HG03432 (cell line): ENCODE measurements at regions not wholly inside any gene's neighbourhood (a gene's known extent, or its start where the extent isn't known, plus 50 kb on each side); places are given as distances from the start of the nearest gene placed in this dataset.

Experiments used
- ATAC-seq: cut with Tn5 transposase; IDR thresholded peaks from one replicate; pipeline ENCODE4 v1.9.1; 2021; ENCODE audit warnings: mild to moderate bottlenecking, moderate library complexity; ENCODE audit not compliant: unreplicated experiment

DNA sequence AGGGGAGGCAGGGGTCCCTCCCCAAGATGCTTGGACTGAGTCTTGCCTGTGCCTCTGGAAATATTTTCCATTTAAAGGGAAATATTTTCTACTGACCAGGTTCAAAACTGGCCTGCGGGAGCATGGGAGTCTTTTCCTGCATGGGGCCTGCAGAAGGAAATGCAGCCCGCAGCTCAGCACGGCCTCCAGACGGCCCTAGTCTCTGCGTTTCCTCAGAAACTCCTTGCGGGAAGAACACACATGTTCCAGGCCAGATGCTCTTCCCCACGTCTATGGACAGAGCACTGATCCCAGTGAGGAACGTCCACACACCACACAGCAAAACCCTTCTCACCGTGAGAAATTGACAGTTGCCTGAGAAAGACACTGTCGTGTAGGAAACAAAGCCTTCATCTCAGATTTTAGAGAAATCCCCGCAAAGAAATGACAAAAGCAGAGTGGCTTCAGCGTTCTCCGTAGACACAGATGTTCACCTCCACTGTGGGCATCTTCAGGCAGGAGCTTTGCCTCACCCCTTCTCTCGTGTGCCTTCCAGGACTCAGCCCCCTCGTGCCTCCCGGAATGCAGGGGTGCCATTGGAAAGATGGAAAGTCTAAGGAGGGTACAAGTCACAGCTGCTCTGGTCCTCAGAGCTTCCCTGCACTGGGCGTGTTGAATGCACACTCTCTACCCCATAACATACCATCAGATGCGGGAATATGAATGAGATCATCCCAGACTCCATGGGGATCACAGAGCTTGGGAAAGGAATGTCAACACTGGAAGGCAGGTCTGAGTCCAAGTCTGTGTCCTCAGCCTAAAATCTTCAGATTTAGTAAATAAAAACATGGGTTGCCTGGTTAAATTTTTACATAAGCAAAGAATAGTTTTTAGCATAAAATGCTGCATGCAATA, 438.7 kb upstream of the SALL3 start:
- ATAC-seq: no peak

GRCh38 chr18:78542204-78542603, 437.4 kb upstream of the SALL3 start:
- no peak for ATAC-seq

DNA sequence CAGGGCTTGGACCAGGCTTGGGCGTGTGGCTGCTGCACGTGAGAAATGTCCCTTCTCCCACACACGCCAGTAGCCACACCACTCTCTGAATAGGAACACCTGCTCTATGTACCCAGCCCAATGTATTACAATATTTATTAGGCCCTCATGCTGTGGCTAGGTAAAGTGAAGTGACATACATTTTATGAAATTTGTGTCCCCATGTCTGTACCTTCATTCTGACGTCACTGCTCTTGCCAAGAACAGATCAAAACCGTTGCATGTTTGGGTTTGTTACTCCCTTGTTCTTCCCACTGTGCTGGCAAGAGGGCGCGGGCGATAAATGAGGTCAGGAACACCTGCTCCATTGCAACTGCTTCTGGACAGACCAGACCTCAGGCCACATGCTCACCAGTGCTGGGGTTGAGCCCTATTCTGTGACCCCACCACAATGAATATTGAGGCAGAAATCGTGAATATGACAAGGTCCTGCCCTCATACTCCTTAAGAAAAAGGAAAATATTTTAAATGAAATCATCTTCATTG, 436.4 kb upstream of the SALL3 start:
- no peak for ATAC-seq

- no peak for ATAC-seq
Observed at GRCh38 chr18:78546281-78546680, 433.3 kb upstream of the SALL3 start.

- no peak for ATAC-seq
Observed at GRCh38 chr18:78547817-78548216, 431.8 kb upstream of the SALL3 start.

- ATAC-seq: no peak
Observed at GRCh38 chr18:78548261-78549058, 431.2 kb upstream of the SALL3 start.

DNA sequence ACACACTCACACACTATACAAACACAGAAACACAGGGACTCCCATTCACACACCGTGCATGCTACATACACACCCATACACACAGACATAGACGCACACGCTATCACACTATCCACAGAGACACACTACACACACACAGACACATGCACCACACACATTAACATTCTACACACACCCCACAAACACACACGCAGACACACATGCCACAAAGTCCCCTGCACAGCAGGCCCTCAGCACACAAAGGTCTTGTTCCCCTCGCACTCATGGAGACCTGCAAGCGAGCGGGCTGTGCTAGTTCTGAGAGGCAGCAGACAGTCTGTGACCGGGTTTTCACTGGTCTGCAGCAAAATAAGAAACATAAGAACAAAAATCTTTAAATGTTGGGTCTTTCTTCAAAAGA, 429.6 kb upstream of the SALL3 start:
- no peak for ATAC-seq

DNA sequence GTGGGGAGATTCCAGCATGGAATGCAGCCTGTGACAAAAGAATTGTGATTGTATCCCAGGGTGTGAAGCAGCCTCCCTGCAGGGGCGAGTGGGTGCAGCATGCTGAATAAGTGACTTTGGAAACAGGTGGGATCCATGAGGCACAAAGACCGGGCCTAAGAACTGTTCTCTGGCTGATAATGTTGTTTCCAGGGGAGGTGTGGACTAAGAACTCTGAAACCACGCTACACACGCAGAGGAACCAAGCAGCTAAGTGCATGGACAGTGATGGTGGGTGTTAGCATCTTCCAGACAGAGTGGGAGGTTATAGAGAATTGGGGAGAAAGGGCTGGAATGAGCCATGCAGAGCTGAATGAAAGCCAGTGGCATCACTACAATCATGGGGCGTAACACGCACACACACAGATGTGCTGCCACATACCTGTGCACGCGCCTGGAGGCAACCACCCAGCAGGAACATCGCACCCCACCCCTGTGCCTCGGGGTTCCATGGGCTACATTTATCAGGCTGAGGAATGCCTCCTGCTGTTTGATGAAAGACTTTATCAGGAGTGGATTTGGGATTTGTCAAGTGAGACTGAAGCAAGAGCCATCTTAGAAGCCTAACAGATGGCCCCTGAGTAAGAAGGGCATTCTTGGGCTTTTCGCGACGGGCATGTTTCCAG, 424.5 kb upstream of the SALL3 start:
- no peak for ATAC-seq

DNA sequence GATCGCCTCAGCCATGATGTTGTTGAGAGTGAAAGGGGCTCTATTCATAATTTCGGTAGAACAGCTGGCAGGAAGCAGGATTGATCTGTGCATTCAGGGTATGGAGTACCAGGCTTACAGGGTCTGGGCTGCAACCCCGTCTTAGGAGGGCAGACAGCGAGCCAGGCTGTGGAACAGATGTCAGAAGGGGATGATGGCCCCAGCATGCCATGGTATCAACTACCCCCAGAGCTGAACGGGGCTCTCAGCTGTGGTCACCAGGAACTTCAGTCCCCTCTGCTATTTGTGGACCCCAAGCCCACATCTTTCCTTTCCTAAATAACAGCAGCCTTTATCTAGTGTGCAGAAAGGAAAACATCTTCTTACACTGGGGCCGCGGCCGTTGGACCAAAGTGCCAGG, 422.2 kb upstream of the SALL3 start:
- no peak for ATAC-seq

DNA sequence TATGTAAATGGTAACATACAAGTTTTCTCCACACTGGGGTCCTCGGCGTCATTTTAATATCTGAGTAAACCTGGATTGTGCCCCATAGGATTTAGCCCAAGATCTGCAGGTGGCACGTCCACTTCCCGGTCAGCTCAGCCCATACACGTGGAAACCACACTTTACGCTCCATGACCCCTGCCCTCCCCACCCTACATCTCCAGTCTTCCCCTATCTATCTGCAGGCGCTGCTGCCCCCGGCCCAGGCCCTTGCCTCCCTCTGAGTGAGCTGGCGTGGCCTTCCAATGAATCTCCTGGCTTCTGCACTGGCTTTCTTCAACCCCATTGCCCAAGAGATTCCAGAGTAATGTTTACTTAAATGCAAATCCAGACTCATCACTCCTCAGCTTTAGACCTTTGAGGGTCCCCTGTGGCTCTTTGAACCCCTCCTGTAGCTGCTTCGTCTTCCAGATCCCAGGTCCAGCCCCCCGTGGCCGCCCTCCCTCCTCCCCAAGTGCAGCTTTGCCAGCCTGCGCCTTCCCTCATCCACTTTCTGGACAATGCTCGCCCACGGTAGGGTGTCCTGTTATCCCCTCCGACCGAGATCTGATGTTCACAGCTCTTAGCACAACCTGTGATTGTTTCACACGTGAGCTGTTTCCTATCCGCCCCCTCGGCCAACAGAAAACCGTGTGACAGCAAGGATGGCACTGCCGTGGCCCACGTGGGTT, 421.4 kb upstream of the SALL3 start:
- no peak for ATAC-seq

- ATAC-seq: no peak
Observed at GRCh38 chr18:78558948-78559347, 420.7 kb upstream of the SALL3 start.

DNA sequence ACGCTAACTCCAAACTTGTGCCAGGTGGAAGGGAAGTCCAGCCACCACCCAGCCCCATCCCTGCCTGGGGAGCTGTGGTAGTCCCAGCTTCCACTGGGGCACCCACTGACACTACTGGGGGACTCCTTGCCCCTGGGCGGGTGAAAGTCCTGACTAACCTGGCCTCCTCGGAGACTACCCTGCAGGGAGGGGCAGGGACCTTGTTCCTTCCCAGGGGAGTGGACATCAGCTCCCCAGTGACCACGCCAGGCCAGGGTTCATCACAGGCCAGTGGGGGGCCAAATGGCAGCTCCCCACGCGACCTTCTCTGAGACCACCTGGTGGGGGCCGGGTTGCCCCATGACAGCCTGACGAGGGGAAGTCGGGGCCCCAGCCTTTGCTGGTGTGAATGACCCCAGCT, 420.0 kb upstream of the SALL3 start:
- no peak for ATAC-seq

DNA sequence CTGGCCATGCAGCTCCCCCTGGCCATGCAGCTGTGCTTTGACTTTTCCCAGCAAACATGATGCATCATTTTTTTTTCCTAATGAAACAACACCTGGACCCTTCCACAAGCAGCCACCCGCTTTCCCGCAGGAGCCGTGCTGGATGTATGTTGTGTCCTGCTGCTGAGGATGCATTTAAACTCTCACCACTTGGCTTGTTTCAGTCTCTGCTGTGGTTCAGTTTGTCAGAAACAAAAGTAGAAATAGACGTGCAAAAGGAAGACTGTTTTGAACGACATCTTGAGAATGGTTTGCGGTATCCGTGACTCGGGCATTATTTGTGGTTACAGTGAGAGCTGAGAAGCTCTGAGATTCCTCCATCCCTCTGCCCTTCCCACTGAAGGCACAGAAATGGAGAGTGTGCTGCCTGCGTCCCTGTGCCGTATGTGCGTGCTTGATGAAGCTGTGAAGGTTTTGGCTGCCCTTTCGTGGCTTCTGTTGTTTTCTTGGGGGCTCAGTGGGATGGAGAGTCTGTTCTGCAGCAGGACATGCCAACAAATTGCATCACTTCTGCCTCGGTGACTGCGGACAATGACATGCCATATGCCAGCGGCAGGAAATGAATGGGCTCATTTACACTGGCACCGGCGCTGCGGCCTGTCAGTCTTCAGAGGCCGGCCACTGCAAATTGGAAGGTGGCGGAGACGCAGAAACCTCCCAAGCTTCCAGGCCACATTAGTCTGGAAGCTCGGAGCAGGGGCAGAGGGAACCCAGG, 417.7 kb upstream of the SALL3 start:
- ATAC-seq: no peak

- no peak for ATAC-seq
Observed at GRCh38 chr18:78562531-78562961, 417.1 kb upstream of the SALL3 start.

GRCh38 chr18:78563110-78563509, 416.5 kb upstream of the SALL3 start:
- no peak for ATAC-seq

DNA sequence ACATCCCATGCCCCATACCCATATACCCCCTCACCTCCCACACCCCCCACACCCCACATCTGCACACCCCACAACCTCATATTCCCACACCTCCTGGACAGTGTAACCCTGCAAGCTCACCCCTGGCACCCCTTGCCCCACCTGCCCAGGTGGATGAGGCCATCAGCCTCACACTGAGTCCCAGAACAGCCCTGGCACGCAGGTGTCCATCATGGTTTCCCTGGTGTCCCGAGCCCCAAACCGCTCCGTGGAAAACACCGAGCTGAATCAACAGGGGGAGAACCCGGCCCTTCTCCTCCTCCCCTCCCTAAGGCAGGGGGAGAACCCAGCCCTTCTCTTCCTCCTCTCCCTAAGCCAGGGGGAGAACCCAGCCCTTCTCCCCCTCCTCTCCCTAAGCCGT, 415.6 kb upstream of the SALL3 start:
- no peak for ATAC-seq

- ATAC-seq: no peak
Observed at GRCh38 chr18:78564518-78564917, 415.1 kb upstream of the SALL3 start.

DNA sequence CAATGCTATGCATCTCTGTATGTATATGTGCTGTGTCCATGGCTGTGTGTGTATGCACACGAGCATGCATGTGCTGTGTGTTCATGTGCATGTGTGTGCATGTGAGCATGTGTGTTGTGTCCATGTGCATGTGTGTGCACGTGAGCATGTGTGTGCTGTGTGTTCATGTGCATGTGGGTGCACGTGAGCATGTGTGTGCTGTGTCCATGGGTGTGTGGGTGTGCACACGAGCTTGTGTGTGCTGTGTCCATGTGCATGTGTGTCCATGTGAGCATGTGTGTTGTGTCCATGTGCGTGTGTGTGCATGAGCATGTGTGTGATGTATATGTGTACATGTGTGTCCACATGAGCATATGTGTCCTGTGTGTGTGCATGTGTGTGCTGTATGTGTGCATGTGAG, 414.4 kb upstream of the SALL3 start:
- no peak for ATAC-seq

GRCh38 chr18:78566065-78566464, 413.6 kb upstream of the SALL3 start:
- ATAC-seq: no peak

GRCh38 chr18:78566720-78567119, 412.9 kb upstream of the SALL3 start:
- ATAC-seq: no peak
